GM21619 (cell line): ENCODE measurements at regions not wholly inside any gene's neighbourhood (a gene's known extent, or its start where the extent isn't known, plus 50 kb on each side); places are given as distances from the start of the nearest gene placed in this dataset.

Source experiments
- ATAC-seq: cut with Tn5 transposase; IDR thresholded peaks from one replicate; pipeline ENCODE4 v1.9.1; 2021; ENCODE audit not compliant: unreplicated experiment

DNA sequence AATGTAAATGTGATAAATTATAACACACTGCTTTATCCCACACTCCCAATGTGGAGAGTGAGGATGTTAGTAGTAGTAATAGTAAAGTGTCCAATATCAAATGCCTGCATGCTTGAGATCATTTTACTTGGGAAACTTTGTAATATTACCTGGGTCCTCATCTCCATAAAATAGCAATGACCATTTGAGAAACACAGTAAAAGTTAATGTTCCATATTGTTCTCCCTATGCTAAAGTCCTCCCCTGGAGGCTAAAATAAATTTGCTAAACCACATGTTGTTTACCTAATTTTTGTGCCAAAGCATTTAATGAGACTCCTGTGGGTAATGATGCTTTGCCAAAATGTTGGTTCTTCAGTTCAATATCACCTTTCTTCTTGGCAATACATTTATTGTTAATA is 291.2 kb downstream of the CDH10 start:
- ATAC-seq: no peak

DNA sequence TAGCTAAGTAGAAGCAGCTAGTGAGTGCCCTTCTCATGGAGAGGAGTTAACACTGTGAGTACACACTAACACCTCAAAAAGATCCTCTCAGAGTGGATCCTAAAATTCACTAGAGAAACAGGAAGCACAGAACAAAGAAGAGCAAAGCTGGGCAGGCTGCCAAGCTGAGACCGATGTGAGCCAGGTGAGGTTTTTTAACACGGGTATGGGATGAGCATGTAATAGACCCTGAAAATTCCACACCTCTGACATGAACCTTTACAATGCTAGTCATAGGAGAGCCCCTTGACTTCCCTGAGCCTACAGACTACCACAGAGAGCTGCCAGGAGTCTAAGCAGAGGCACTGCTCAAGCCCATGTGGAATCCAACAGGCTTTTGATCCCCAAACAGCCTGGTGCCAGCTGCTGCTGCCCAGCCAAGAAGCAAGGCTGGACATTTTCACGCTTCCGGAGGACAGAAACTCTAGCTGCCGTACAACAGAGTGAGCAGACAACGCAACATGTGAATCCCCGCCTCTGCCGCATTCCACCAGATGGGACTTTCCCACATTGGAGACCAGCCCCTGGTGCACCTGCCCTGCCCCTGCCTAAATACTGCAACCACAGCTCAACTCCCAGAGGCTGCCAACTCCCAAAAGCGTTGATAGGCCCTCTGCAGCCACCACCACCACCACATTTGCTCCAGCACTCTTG is 280.8 kb downstream of the CDH10 start:
- no peak for ATAC-seq

GRCh38 chr5:24364711-24365110 is 280.1 kb downstream of the CDH10 start:
- ATAC-seq: no peak

DNA sequence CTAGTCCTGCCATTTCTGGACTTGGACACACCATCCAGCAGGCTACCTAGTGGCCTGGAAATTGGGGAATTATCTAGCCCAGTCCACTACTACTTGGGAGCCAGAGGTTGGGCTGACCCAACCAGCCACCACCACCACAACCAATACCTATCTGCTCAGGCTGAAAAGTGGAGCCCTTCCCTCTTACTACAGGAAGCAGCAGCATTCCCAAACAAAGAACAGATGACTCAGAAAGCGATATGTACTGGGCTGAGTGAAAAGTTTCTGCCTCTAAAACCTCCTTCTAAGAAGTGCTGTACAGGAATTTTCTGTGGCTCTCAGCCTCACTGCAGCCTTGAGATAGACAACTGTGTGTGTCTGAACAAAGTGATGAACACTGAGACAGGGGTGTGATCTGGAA is 279.4 kb downstream of the CDH10 start:
- ATAC-seq: no peak

- no peak for ATAC-seq
Measured at GRCh38 chr5:24367216-24367615, 277.6 kb downstream of the CDH10 start.

GRCh38 chr5:24368115-24368514 is 276.7 kb downstream of the CDH10 start:
- no peak for ATAC-seq

- ATAC-seq: no peak
Measured at GRCh38 chr5:24376210-24376609, 268.6 kb downstream of the CDH10 start.

- ATAC-seq: no peak
Measured at GRCh38 chr5:24376616-24377015, 268.2 kb downstream of the CDH10 start.

GRCh38 chr5:24381861-24382489 is 262.8 kb downstream of the CDH10 start:
- ATAC-seq: no peak

DNA sequence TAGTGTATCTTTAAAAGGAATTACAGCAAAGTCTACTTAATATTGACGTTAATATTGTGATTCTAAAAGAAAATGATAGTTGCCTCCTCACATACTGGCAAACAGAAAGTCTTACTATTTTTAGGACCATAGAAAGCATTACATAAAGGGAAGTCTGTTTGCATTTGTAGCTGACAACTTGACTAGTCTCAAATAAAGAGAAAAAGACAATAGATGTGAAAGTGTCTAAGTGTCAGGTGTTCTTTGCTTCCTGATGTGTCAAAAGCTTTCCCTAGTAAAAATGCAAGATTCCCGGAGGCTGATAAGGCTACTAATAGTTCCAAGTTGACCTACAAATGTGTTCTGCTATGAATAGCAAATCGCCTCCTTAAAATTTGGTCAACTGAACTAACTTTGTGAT is 259.7 kb downstream of the CDH10 start:
- no peak for ATAC-seq

DNA sequence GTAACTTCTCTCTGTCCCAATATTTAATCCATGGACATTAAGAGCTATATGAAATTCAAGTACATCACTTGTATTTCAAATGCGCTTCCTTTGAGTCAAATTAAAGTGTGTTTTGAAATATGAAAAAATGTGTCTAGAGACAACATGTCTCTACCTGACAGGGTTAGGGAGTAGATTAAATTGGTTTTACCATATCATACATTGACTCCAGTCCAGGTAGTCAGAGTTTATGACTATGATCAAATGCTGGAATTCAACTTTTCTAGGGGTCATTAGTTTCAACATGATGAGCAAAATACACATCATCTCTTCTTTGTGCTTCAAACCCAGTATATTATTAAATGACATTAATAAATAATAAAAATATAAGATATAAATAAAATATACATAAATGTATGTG is 259.2 kb downstream of the CDH10 start:
- ATAC-seq: no peak

DNA sequence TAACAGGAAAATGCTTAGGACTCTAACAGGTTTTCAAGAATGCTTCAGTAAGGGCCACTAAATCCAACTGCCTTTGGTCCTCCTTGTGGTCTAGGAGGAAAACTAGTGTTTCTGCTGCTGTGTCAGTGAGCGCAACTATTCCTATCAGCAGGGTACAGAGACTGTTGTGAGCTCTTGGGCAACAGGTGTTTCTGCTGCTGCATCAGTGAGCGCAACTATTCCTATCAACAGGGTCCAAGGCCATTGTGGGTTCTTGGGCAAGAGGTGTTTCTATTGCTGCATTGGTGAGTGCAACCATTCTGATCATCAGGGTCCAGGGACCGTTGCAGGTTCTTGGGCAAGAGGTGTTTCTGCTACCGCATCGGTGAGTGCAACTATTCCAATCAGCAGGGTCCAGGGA is 256.3 kb downstream of the CDH10 start:
- ATAC-seq: no peak

DNA sequence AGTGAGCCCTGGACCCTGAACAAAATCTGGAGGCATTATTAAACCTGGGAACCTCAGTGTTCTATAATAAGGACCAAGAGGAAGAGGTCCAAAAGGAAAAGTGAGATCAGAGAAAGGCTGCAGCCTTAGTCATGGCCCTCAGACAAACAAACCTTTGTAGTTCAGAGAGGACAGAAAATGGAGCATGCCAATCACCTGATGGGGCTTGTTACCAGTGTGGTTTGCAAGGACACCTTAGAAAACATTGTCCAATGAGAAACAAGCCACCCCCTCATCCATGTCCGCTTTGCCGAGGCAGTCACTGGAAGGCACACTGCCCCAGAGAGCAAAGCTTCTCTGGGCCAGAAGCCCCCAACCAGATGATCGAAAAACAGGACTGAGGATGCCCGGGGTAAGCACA is 254.8 kb downstream of the CDH10 start:
- no peak for ATAC-seq

GRCh38 chr5:24391816-24392215 is 253.0 kb downstream of the CDH10 start:
- no peak for ATAC-seq

DNA sequence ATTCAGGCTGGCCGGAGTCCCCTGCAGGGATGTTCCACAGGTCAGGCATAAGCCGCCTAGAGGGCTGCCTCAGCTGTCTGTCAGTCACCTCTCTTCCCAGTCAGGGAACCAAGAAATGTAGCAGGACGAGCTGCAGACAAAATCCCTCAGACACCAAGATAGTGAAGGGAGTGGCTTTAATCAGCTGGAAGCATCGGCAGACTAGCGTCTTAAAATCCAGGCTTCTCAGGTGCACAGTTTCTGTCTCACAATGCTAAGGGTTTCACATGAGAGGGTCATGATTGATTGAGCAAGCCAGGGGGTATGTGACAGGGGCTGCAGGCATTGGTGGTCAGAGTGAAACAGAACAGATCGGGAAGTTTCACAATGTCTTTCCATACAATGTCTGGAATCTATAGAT is 247.2 kb downstream of the CDH10 start:
- ATAC-seq: no peak

DNA sequence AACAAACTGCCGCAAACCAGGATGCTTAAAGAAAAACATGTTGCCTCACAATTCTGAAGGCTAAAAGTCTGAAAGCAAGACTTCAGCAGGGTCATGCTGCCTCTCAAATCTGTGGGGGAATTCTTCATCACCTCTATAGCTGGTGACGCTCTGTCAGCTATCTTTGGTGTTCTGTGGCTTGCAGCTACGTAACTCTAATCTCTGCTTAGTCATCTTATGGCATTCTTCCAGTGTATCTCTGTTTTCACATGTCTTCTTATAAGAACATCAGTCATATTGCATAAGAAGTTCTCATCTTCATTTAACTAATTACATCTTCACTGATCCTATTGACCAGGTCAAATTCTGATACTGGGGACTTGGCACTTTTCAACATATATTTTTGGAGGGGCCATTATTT is 243.0 kb downstream of the CDH10 start:
- no peak for ATAC-seq

- no peak for ATAC-seq
Measured at GRCh38 chr5:24407466-24407865, 237.3 kb downstream of the CDH10 start.

GRCh38 chr5:24428345-24428744 is 216.4 kb downstream of the CDH10 start:
- ATAC-seq: no peak

DNA sequence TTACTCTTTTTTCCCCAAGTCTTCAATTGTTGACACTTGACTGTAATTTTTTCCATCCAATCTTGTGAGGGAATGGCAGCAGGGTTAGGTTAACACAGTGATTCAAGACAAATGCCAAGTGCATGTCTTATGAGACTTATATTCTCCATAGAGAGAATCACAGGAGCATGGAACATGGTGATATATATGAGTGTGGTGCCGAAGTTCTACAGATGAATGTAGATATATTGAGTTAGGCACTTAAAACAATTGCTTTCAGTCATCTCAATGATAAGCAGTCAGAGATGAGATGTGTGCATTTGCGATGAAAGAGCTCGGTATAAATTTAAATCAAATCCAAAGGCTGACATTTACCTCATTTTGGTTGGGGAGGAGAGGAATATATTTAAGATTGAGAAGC is 211.2 kb downstream of the CDH10 start:
- no peak for ATAC-seq
